ENCODE measurements at regions not wholly inside any gene's neighbourhood (a gene's known extent, or its start where the extent isn't known, plus 50 kb on each side); places are given as distances from the start of the nearest gene placed in this dataset.

GRCh38 chr13:108409730-108410129, 140.2 kb downstream of the TNFSF13B start:
- H3K4me1 Mint-ChIP-seq = no peaks in the 10 kb centered on the region
- H3K36me3 Mint-ChIP-seq = no peaks in the 10 kb centered on the region
- H3K27me3 Mint-ChIP-seq = no peaks in the 10 kb centered on the region
- DNase-seq (ENCODE audit: low spot score in 2 of 2) (no peak), ATAC-seq (ENCODE audit: low read depth) (no peak)
- no peak overlapping the region for H3K4me3 Mint-ChIP-seq
- no peak overlapping the region for H3K27ac Mint-ChIP-seq
- peaks cover 1% of the 10 kb centered on the region for H3K9me3 Mint-ChIP-seq

- H3K27me3 Mint-ChIP-seq = peaks cover 2% of the 10 kb centered on the region
- peaks cover 6% of the 10 kb centered on the region for H3K9me3 Mint-ChIP-seq
- H3K27ac Mint-ChIP-seq = no peak overlapping the region
These were observed 150.2 kb downstream of the TNFSF13B start for GRCh38 chr13:108419768-108420167.

GRCh38 chr13:108425056-108425455, 155.5 kb downstream of the TNFSF13B start:
- ATAC-seq (ENCODE audit: low read depth) = no peak
- H3K9me3 Mint-ChIP-seq = no peaks in the 10 kb centered on the region
- no peak for DNase-seq (ENCODE audit: low spot score in 2 of 2)
- H3K27me3 Mint-ChIP-seq = no peaks in the 10 kb centered on the region
- H3K36me3 Mint-ChIP-seq = no peaks in the 10 kb centered on the region
- H3K4me1 Mint-ChIP-seq = no peaks in the 10 kb centered on the region
- H3K27ac Mint-ChIP-seq = no peak overlapping the region
- H3K4me3 Mint-ChIP-seq = no peak overlapping the region

More at GRCh38 chr13:108419768-108420167, 150.2 kb downstream of the TNFSF13B start:
- ATAC-seq (ENCODE audit: low read depth) (no peak), DNase-seq (ENCODE audit: low spot score in 2 of 2) (no peak)
- H3K4me1 Mint-ChIP-seq = no peaks in the 10 kb centered on the region
- H3K4me3 Mint-ChIP-seq = no peak overlapping the region
- no peaks in the 10 kb centered on the region for H3K36me3 Mint-ChIP-seq

DNA sequence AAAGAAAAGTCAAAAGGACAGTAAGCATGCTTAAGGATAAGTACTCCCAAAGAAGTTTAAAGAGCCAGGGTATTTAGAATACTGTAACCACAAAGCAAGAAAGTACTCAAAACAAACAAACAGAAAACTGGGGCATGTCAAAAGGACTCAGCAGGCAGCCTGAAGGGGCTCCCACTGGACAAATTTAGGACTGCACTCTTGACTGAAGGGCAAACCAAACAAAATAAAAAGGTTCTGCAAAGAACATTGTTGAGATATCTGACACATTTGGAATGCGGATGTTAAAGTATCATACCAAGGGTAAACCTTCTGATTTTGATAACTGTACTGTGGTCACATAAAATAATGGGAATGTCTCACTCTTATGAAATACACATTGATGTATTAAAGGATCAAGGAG, 157.4 kb downstream of the TNFSF13B start:
- DNase-seq (ENCODE audit: low spot score in 2 of 2) (no peak), ATAC-seq (ENCODE audit: low read depth) (no peak)

DNA sequence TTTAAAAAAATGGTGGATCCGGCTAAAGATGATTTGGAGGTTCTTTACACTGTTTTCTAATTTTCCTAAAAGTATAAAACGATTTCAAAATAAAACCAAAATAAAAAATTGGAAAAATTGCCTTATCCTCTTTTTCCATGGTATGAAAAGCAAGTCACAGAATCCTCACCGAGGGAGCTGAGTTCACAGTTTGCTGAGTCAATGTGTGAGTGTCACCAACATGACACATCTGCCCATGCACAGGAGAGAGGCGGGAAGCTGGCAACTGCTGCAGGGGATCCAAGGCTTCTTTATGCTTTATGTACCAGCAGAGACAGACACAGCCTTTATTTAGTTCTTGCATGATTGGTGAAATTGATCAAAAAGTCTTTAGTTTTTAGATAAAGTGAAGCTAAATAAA, 157.8 kb downstream of the TNFSF13B start:
- H3K4me1 Mint-ChIP-seq = no peaks in the 10 kb centered on the region
- H3K27me3 Mint-ChIP-seq = no peaks in the 10 kb centered on the region
- ATAC-seq (ENCODE audit: low read depth) = no peak
- no peaks in the 10 kb centered on the region for H3K36me3 Mint-ChIP-seq
- H3K4me3 Mint-ChIP-seq = no peak overlapping the region
- no peaks in the 10 kb centered on the region for H3K9me3 Mint-ChIP-seq
- H3K27ac Mint-ChIP-seq = no peak overlapping the region
- DNase-seq (ENCODE audit: low spot score in 2 of 2) = no peak

More for the DNA sequence above, 157.4 kb downstream of the TNFSF13B start:
- no peaks in the 10 kb centered on the region for H3K36me3 Mint-ChIP-seq
- H3K9me3 Mint-ChIP-seq = no peaks in the 10 kb centered on the region
- no peak overlapping the region for H3K4me3 Mint-ChIP-seq
- H3K27ac Mint-ChIP-seq = no peak overlapping the region
- no peaks in the 10 kb centered on the region for H3K4me1 Mint-ChIP-seq
- no peaks in the 10 kb centered on the region for H3K27me3 Mint-ChIP-seq

GRCh38 chr13:108428691-108429090, 159.2 kb downstream of the TNFSF13B start:
- no peak for ATAC-seq (ENCODE audit: low read depth)
- DNase-seq (ENCODE audit: low spot score in 2 of 2) = no peak
- no peaks in the 10 kb centered on the region for H3K4me1 Mint-ChIP-seq
- no peaks in the 10 kb centered on the region for H3K27me3 Mint-ChIP-seq
- no peak overlapping the region for H3K27ac Mint-ChIP-seq
- H3K4me3 Mint-ChIP-seq = no peak overlapping the region
- no peaks in the 10 kb centered on the region for H3K9me3 Mint-ChIP-seq
- no peaks in the 10 kb centered on the region for H3K36me3 Mint-ChIP-seq

DNA sequence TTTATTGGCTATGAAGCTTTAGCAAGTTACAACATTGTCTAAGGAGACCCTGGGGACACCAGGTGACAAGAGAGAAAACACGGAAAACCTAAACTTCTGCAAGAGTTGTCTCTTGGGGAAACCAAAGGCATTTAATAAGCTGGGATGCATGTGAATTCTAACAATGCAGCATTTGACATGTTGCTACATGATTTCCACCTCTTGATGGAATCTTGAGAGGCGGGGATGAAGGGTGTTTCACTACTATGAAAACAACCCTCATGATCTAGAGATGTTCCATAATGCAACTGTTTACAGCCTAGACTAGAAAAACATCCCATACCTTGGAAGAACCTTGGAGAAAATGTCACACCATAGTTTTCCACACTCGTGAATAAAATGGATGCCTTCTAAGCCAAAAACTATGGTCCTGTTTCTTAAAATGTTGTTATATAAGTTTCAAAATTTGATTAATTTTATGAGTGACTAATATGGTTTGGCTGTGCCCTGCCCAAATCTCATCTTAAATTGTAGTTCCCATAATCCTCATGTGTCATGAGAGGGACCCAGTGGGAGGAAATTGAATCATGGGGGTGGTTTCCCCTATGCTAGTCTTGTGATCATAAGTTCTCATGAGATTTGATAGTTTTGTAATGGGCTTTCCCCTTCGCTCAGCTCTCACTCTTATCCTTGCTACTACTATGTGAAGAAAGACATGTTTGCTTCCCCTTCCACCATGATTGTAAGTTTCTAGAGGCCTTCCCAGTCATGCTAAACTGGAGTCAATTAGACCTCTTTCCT, 164.6 kb downstream of the TNFSF13B start:
- ATAC-seq (ENCODE audit: low read depth) (no peak), DNase-seq (ENCODE audit: low spot score in 2 of 2) (no peak)
- Mint-ChIP-seq H3K4me1 (no peaks in the 10 kb centered on the region), H3K36me3 (no peaks in the 10 kb centered on the region), H3K27ac (no peak overlapping the region), H3K9me3 (peaks cover 2% of the 10 kb centered on the region), H3K27me3 (no peaks in the 10 kb centered on the region), H3K4me3 (no peak overlapping the region)

- Mint-ChIP-seq H3K27ac (no peak overlapping the region), H3K4me3 (no peak overlapping the region), H3K36me3 (no peaks in the 10 kb centered on the region), H3K9me3 (peaks cover 2% of the 10 kb centered on the region), H3K27me3 (no peaks in the 10 kb centered on the region), H3K4me1 (no peaks in the 10 kb centered on the region)
- DNase-seq (ENCODE audit: low spot score in 2 of 2) (no peak), ATAC-seq (ENCODE audit: low read depth) (no peak)
These were observed 166.1 kb downstream of the TNFSF13B start for GRCh38 chr13:108435393-108436149.

- H3K36me3 Mint-ChIP-seq = no peaks in the 10 kb centered on the region
- H3K9me3 Mint-ChIP-seq = peaks cover 2% of the 10 kb centered on the region
- ATAC-seq (ENCODE audit: low read depth) (no peak), DNase-seq (ENCODE audit: low spot score in 2 of 2) (no peak)
- H3K27me3 Mint-ChIP-seq = no peaks in the 10 kb centered on the region
- H3K27ac Mint-ChIP-seq = no peak overlapping the region
- no peak overlapping the region for H3K4me3 Mint-ChIP-seq
- H3K4me1 Mint-ChIP-seq = no peaks in the 10 kb centered on the region
These were observed 168.0 kb downstream of the TNFSF13B start for GRCh38 chr13:108437496-108437895.

DNA sequence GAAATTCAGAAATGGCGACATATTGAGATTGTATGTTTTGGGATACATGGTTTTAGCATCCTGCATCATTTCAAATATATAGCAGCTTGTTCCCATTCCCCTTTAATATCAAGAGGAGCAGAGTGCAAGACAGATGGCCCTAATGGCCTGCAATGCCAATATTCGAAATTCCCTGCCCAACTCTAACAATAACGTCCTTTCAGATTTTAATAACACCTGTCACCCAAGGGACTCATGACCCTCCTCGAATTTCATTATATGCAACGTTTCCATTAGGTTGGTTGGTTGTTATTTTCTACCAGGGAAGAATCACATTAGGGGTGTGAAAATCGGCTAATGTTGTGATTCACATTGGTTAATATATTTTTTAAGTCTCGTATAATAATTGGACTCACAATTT, 170.0 kb downstream of the TNFSF13B start:
- no peak overlapping the region for H3K4me3 Mint-ChIP-seq
- no peaks in the 10 kb centered on the region for H3K27me3 Mint-ChIP-seq

GRCh38 chr13:108444448-108444847, 174.9 kb downstream of the TNFSF13B start:
- ATAC-seq (ENCODE audit: low read depth) = no peak
- Mint-ChIP-seq H3K27ac (no peak overlapping the region), H3K4me1 (no peaks in the 10 kb centered on the region), H3K4me3 (no peak overlapping the region), H3K27me3 (peaks cover 1% of the 10 kb centered on the region), H3K9me3 (no peaks in the 10 kb centered on the region), H3K36me3 (no peaks in the 10 kb centered on the region)
- DNase-seq (ENCODE audit: low spot score in 2 of 2) = no peak

More for the DNA sequence above, 170.0 kb downstream of the TNFSF13B start:
- ATAC-seq (ENCODE audit: low read depth) (no peak), DNase-seq (ENCODE audit: low spot score in 2 of 2) (no peak)
- H3K9me3 Mint-ChIP-seq = peaks cover 2% of the 10 kb centered on the region
- H3K4me1 Mint-ChIP-seq = no peaks in the 10 kb centered on the region
- no peak overlapping the region for H3K27ac Mint-ChIP-seq
- H3K36me3 Mint-ChIP-seq = no peaks in the 10 kb centered on the region

DNA sequence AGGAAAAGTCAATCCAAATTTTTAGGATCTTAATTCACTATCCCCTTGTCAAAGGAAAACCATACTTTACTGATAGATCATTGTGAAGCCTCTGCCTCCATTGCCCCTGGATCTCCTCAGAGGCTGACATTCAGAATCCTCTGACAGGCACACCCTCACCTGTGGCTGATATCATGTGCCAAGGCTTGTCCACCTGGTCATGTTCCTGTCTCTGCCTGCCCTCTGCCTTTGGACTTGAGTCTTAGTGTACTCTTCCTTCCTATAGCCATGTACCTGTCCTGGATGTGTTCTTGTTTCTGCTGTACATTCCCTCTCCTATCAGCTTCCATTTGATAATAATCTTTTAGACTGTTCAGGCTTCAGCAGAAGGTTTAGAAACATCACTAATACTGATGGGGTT, 179.4 kb downstream of the TNFSF13B start:
- no peaks in the 10 kb centered on the region for H3K4me1 Mint-ChIP-seq

GRCh38 chr13:108451121-108451520, 178.3 kb upstream of the MYO16 start:
- Mint-ChIP-seq H3K4me3 (no peak overlapping the region), H3K36me3 (no peaks in the 10 kb centered on the region), H3K9me3 (peaks cover 3% of the 10 kb centered on the region), H3K4me1 (no peaks in the 10 kb centered on the region), H3K27me3 (no peaks in the 10 kb centered on the region), H3K27ac (no peak overlapping the region)
- ATAC-seq (ENCODE audit: low read depth) (no peak), DNase-seq (ENCODE audit: low spot score in 2 of 2) (no peak)

More for the DNA sequence above, 179.4 kb downstream of the TNFSF13B start:
- Mint-ChIP-seq H3K27me3 (peaks cover 1% of the 10 kb centered on the region), H3K36me3 (no peaks in the 10 kb centered on the region), H3K4me3 (no peak overlapping the region), H3K27ac (no peak overlapping the region), H3K9me3 (peaks cover 3% of the 10 kb centered on the region)
- DNase-seq (ENCODE audit: low spot score in 2 of 2) = no peak
- no peak for ATAC-seq (ENCODE audit: low read depth)

GRCh38 chr13:108455320-108455719, 174.1 kb upstream of the MYO16 start:
- Mint-ChIP-seq H3K27ac (no peak overlapping the region), H3K4me1 (no peaks in the 10 kb centered on the region), H3K9me3 (peaks cover 5% of the 10 kb centered on the region), H3K4me3 (no peak overlapping the region), H3K36me3 (peaks cover 2% of the 10 kb centered on the region), H3K27me3 (peaks cover 2% of the 10 kb centered on the region)
- DNase-seq (ENCODE audit: low spot score in 2 of 2) (no peak), ATAC-seq (ENCODE audit: low read depth) (no peak)

Data from memory B cell (primary cell).